T-helper 17 cell (primary cell): ENCODE measurements at regions not wholly inside any gene's neighbourhood (a gene's known extent, or its start where the extent isn't known, plus 50 kb on each side); places are given as distances from the start of the nearest gene placed in this dataset.

Source experiments
- ATAC-seq: fragments of 150-1000 bp; cut with Tn5 transposase; 2 replicates; pipeline ENCODE4 v1.10.0; 2021; ENCODE audit warnings: mild to moderate bottlenecking, moderate library complexity
- DNase-seq, 3 donors: peaks; one replicate each; pipeline versions ENCODE4 v3.0.0 to v3.0.0-alpha.2; 2020 to 2021
- H3K9me3 ChIP-seq: one replicate; pipeline ENCODE4 v1.7.0; 2013; ENCODE audit warnings: low read length, mild to moderate bottlenecking; ENCODE audit not compliant: control insufficient read depth, poor library complexity, severe bottlenecking
- H3K27ac Mint-ChIP-seq: one replicate; pipeline ENCODE4 v1.8.0; 2022; ENCODE audit warnings: mild to moderate bottlenecking, moderate library complexity, mixed read lengths
- H3K27me3 Mint-ChIP-seq: one replicate; pipeline ENCODE4 v1.8.0; 2022; ENCODE audit warnings: mixed read lengths
- H3K36me3 Mint-ChIP-seq: one replicate; pipeline ENCODE4 v1.8.0; 2022; ENCODE audit warnings: low read depth, mixed read lengths
- H3K4me1 Mint-ChIP-seq: one replicate; pipeline ENCODE4 v1.8.0; 2022; ENCODE audit warnings: mild to moderate bottlenecking, mixed read lengths
- H3K4me3 Mint-ChIP-seq: one replicate; pipeline ENCODE4 v1.8.0; 2022; ENCODE audit warnings: mild to moderate bottlenecking, moderate library complexity, mixed read lengths

GRCh38 chr12:59041241-59042121 is 121.2 kb upstream of the LRIG3 start:
- DNase-seq = no peak
- Mint-ChIP-seq H3K27ac (no peak overlapping the region), H3K4me1 (no peaks in the 10 kb centered on the region), H3K4me3 (no peak overlapping the region), H3K36me3 (no peaks in the 10 kb centered on the region), H3K27me3 (no peaks in the 10 kb centered on the region)
- ATAC-seq = no peak
- no peaks in the 10 kb centered on the region for H3K9me3 ChIP-seq

- Mint-ChIP-seq H3K27me3 (no peaks in the 10 kb centered on the region), H3K36me3 (no peaks in the 10 kb centered on the region), H3K4me3 (no peak overlapping the region), H3K4me1 (no peaks in the 10 kb centered on the region), H3K27ac (no peak overlapping the region)
- ATAC-seq = no peak
- DNase-seq = no peak
- no peaks in the 10 kb centered on the region for H3K9me3 ChIP-seq
Measured at GRCh38 chr12:59040656-59041055, 120.4 kb upstream of the LRIG3 start.

GRCh38 chr12:59040043-59040442 is 119.7 kb upstream of the LRIG3 start:
- H3K9me3 ChIP-seq = no peaks in the 10 kb centered on the region
- H3K4me1 Mint-ChIP-seq = no peaks in the 10 kb centered on the region
- no peak overlapping the region for H3K4me3 Mint-ChIP-seq
- no peak overlapping the region for H3K27ac Mint-ChIP-seq
- H3K27me3 Mint-ChIP-seq = no peaks in the 10 kb centered on the region
- DNase-seq = no peak
- ATAC-seq = no peak
- no peaks in the 10 kb centered on the region for H3K36me3 Mint-ChIP-seq

- H3K27ac Mint-ChIP-seq = no peak overlapping the region
- no peak overlapping the region for H3K4me3 Mint-ChIP-seq
- no peaks in the 10 kb centered on the region for H3K4me1 Mint-ChIP-seq
- DNase-seq (no peak), ATAC-seq (no peak)
- no peaks in the 10 kb centered on the region for H3K9me3 ChIP-seq
- no peaks in the 10 kb centered on the region for H3K27me3 Mint-ChIP-seq
- H3K36me3 Mint-ChIP-seq = no peaks in the 10 kb centered on the region
Measured at GRCh38 chr12:59039005-59039404, 118.7 kb upstream of the LRIG3 start.

- Mint-ChIP-seq H3K4me3 (no peak overlapping the region), H3K27ac (no peak overlapping the region), H3K36me3 (no peaks in the 10 kb centered on the region), H3K4me1 (no peaks in the 10 kb centered on the region), H3K27me3 (no peaks in the 10 kb centered on the region)
- no peak for DNase-seq
- ATAC-seq = no peak
- no peaks in the 10 kb centered on the region for H3K9me3 ChIP-seq
Measured at GRCh38 chr12:59036973-59037762, 116.9 kb upstream of the LRIG3 start.

- ATAC-seq = no peak
Measured at GRCh38 chr12:59036347-59036746, 116.0 kb upstream of the LRIG3 start.

GRCh38 chr12:59031313-59031712 is 111.0 kb upstream of the LRIG3 start:
- H3K36me3 Mint-ChIP-seq = no peaks in the 10 kb centered on the region
- H3K4me1 Mint-ChIP-seq = no peaks in the 10 kb centered on the region
- no peaks in the 10 kb centered on the region for H3K9me3 ChIP-seq
- DNase-seq = no peak
- no peaks in the 10 kb centered on the region for H3K27me3 Mint-ChIP-seq
- ATAC-seq = no peak
- H3K4me3 Mint-ChIP-seq = no peak overlapping the region
- H3K27ac Mint-ChIP-seq = no peak overlapping the region

More at GRCh38 chr12:59036347-59036746, 116.0 kb upstream of the LRIG3 start:
- Mint-ChIP-seq H3K4me3 (no peak overlapping the region), H3K4me1 (no peaks in the 10 kb centered on the region), H3K27ac (no peak overlapping the region), H3K27me3 (no peaks in the 10 kb centered on the region), H3K36me3 (no peaks in the 10 kb centered on the region)
- DNase-seq = no peak
- H3K9me3 ChIP-seq = no peaks in the 10 kb centered on the region

- ATAC-seq (no peak), DNase-seq (no peak)
- Mint-ChIP-seq H3K4me1 (no peaks in the 10 kb centered on the region), H3K27me3 (no peaks in the 10 kb centered on the region), H3K4me3 (no peak overlapping the region), H3K36me3 (no peaks in the 10 kb centered on the region), H3K27ac (no peak overlapping the region)
- no peaks in the 10 kb centered on the region for H3K9me3 ChIP-seq
Measured at GRCh38 chr12:59030415-59030814, 110.1 kb upstream of the LRIG3 start.

GRCh38 chr12:59027199-59027598 is 106.9 kb upstream of the LRIG3 start:
- no peaks in the 10 kb centered on the region for H3K36me3 Mint-ChIP-seq
- no peaks in the 10 kb centered on the region for H3K4me1 Mint-ChIP-seq
- ATAC-seq (no peak), DNase-seq (no peak)
- H3K27me3 Mint-ChIP-seq = no peaks in the 10 kb centered on the region
- no peaks in the 10 kb centered on the region for H3K9me3 ChIP-seq
- no peak overlapping the region for H3K4me3 Mint-ChIP-seq
- no peak overlapping the region for H3K27ac Mint-ChIP-seq

- no peak overlapping the region for H3K4me3 Mint-ChIP-seq
- DNase-seq = no peak
- H3K27me3 Mint-ChIP-seq = no peaks in the 10 kb centered on the region
- H3K9me3 ChIP-seq = no peaks in the 10 kb centered on the region
- no peaks in the 10 kb centered on the region for H3K36me3 Mint-ChIP-seq
- no peak for ATAC-seq
- no peak overlapping the region for H3K27ac Mint-ChIP-seq
- H3K4me1 Mint-ChIP-seq = no peaks in the 10 kb centered on the region
Measured at GRCh38 chr12:59023861-59024424, 103.6 kb upstream of the LRIG3 start.

- H3K27ac Mint-ChIP-seq = no peak overlapping the region
- no peaks in the 10 kb centered on the region for H3K27me3 Mint-ChIP-seq
- no peak for ATAC-seq
- no peak for DNase-seq
- H3K36me3 Mint-ChIP-seq = no peaks in the 10 kb centered on the region
- no peaks in the 10 kb centered on the region for H3K9me3 ChIP-seq
- no peaks in the 10 kb centered on the region for H3K4me1 Mint-ChIP-seq
- no peak overlapping the region for H3K4me3 Mint-ChIP-seq
Measured at GRCh38 chr12:59020073-59020946, 100.0 kb upstream of the LRIG3 start.

GRCh38 chr12:59014885-59015284 is 94.6 kb upstream of the LRIG3 start:
- H3K27me3 Mint-ChIP-seq = no peaks in the 10 kb centered on the region
- DNase-seq (no peak), ATAC-seq (no peak)
- no peaks in the 10 kb centered on the region for H3K4me1 Mint-ChIP-seq
- no peaks in the 10 kb centered on the region for H3K36me3 Mint-ChIP-seq
- H3K9me3 ChIP-seq = no peaks in the 10 kb centered on the region
- H3K4me3 Mint-ChIP-seq = no peak overlapping the region
- no peak overlapping the region for H3K27ac Mint-ChIP-seq

- ATAC-seq = no peak
- no peak overlapping the region for H3K4me3 Mint-ChIP-seq
- no peaks in the 10 kb centered on the region for H3K9me3 ChIP-seq
- no peaks in the 10 kb centered on the region for H3K36me3 Mint-ChIP-seq
- H3K27me3 Mint-ChIP-seq = no peaks in the 10 kb centered on the region
- no peak for DNase-seq
- H3K4me1 Mint-ChIP-seq = no peaks in the 10 kb centered on the region
- H3K27ac Mint-ChIP-seq = no peak overlapping the region
Measured at GRCh38 chr12:59010941-59011340, 90.6 kb upstream of the LRIG3 start.
